Panc1 (cell line): ENCODE measurements at regions not wholly inside any gene's neighbourhood (a gene's known extent, or its start where the extent isn't known, plus 50 kb on each side); places are given as distances from the start of the nearest gene placed in this dataset.

Experiments used
- ATAC-seq: fragments of 200-7000 bp; cut with Tn5 transposase; 2 replicates; pipeline ENCODE4 v1.9.1; 2020; ENCODE audit warnings: mild to moderate bottlenecking, moderate library complexity
- BruUV-seq: library from RNA; stranded (reverse); fragments of 400-500 nt; replicated peaks from 2 replicates; lab custom pipeline; 2021; lab: Mats Ljungman, UMichigan
- CTCF ChIA-PET: fragments of 300-600 bp; sonication (Branson Sonifier 250); formaldehyde crosslinking; loops from one replicate; lab custom pipeline; 2022; ENCODE audit warnings: antibody characterized with exemption; lab: Charles Lee
- POLR2A ChIA-PET: fragments of 300-600 bp; sonication (Branson Sonifier 250); formaldehyde crosslinking; loops from one replicate; lab custom pipeline; 2022; ENCODE audit warnings: antibody characterized with exemption; lab: Charles Lee
- DNase-seq: peaks from one replicate; pipeline ENCODE4 v3.0.0-alpha.2; 2010; ENCODE audit warnings: low read depth, low spot score
- H3K27ac ChIP-seq: 2 replicates; pipeline ENCODE4 v1.5.1; 2011; ENCODE audit warnings: mild to moderate bottlenecking, low read length, inconsistent platforms
- H3K27me3 ChIP-seq: fragments of 200-500 bp; sonication (Bioruptor generic); 2 replicates; pipeline ENCODE4 v1.6.0; 2014; ENCODE audit warnings: low read length, inconsistent platforms; ENCODE audit not compliant: control insufficient read depth, insufficient read depth
- H3K36me3 ChIP-seq: fragments of 200-500 bp; sonication (Bioruptor generic); 2 replicates; pipeline ENCODE4 v1.5.1; 2014; ENCODE audit warnings: inconsistent platforms, mild to moderate bottlenecking, low read length, moderate library complexity; ENCODE audit not compliant: control insufficient read depth, insufficient read depth
- H3K4me1 ChIP-seq: 2 replicates; pipeline ENCODE4 v1.5.1; 2011; ENCODE audit warnings: inconsistent platforms, mild to moderate bottlenecking, low read length, moderate library complexity; ENCODE audit not compliant: control insufficient read depth, insufficient read depth
- H3K4me3 ChIP-seq, 2 experiments: 2 replicates each; pipeline ENCODE4 v1.5.1; 2011 to 2012; ENCODE audit warnings: low read depth in 2 of 2, low read length in 2 of 2, mild to moderate bottlenecking in 2 of 2, inconsistent platforms in 1 of 2, moderate library complexity in 1 of 2
- H3K9me3 ChIP-seq: fragments of 200-500 bp; sonication (Bioruptor generic); 2 replicates; pipeline ENCODE4 v1.5.1; 2014; ENCODE audit warnings: low read depth, mild to moderate bottlenecking, inconsistent platforms, low read length, moderate library complexity; ENCODE audit not compliant: control insufficient read depth, insufficient read depth
- CTCF ChIP-seq: fragments of 450-650 bp; IDR thresholded peaks from 2 replicates; pipeline ENCODE4 v1.5.1; 2017; ENCODE audit warnings: mild to moderate bottlenecking
- POLR2AphosphoS5 ChIP-seq: IDR thresholded peaks from 2 replicates; pipeline ENCODE4 v1.6.1; 2012; ENCODE audit warnings: mild to moderate bottlenecking, low read depth, low read length, moderate library complexity
- REST ChIP-seq, 2 experiments: IDR thresholded peaks; 2 replicates each; pipeline ENCODE4 v1.6.1; 2011 to 2012; ENCODE audit warnings: low read depth in 2 of 2, control low read depth in 1 of 2, low read length in 1 of 2, mild to moderate bottlenecking in 1 of 2, moderate library complexity in 1 of 2; ENCODE audit not compliant: insufficient read depth in 1 of 2
- SIN3A ChIP-seq: IDR thresholded peaks from 2 replicates; pipeline ENCODE4 v1.6.1; 2012; ENCODE audit warnings: low read depth, mild to moderate bottlenecking, low read length, moderate library complexity, borderline replicate concordance; ENCODE audit not compliant: insufficient read depth
- TCF7L2 ChIP-seq: IDR thresholded peaks from 2 replicates; pipeline ENCODE4 v1.6.1; 2011; ENCODE audit warnings: mild to moderate bottlenecking, low read depth, low read length, inconsistent platforms
- in situ Hi-C: cut with HindIII; loops from 2 replicates; pipeline ENCODE4 v1.10.0; 2016; ENCODE audit warnings: low sequenced_read_pairs, low pct_unique_long_range_greater_than_20kb
- intact Hi-C: fragments of 100-400 bp; cut with micrococcal nuclease; formaldehyde crosslinking; loops from one replicate; pipeline ENCODE4 v1.10.0; 2022; ENCODE audit not compliant: unreplicated experiment

GRCh38 chr3:120544361-120544760 lies 51.8 kb upstream of the NDUFB4 start:
- in situ Hi-C loops = no loop called here
- POLR2A ChIA-PET = no interaction called here
- Histone ChIP-seq H3K4me3 (no peak overlapping the region), H3K27me3 (no peaks in the 10 kb centered on the region), H3K27ac (no peak overlapping the region), H3K36me3 (no peaks in the 10 kb centered on the region), H3K9me3 (no peaks in the 10 kb centered on the region), H3K4me1 (no peaks in the 10 kb centered on the region)
- intact Hi-C loops = no loop called here
- TF ChIP-seq TCF7L2 (no peak), CTCF (no peak), POLR2AphosphoS5 (no peak), REST (IDR thresholded peaks at IDR 0.05; ENCODE audit: insufficient read depth in 1 of 2, low read depth in 2 of 2, low read length in 1 of 2) (no peak), SIN3A (no peak)
- DNase-seq (no peak), ATAC-seq (no peak)
- CTCF ChIA-PET = no interaction called here
- BruUV-seq = no TSS peak

- POLR2A ChIA-PET = no interaction called here
- H3K9me3 ChIP-seq = no peaks in the 10 kb centered on the region
- BruUV-seq = no TSS peak
- no peak overlapping the region for H3K27ac ChIP-seq
- no peaks in the 10 kb centered on the region for H3K27me3 ChIP-seq
- ATAC-seq = no peak
- H3K36me3 ChIP-seq = no peaks in the 10 kb centered on the region
- TF ChIP-seq TCF7L2 (no peak), SIN3A (no peak), REST (IDR thresholded peaks at IDR 0.05; ENCODE audit: insufficient read depth in 1 of 2, low read depth in 2 of 2, low read length in 1 of 2) (no peak), POLR2AphosphoS5 (no peak), CTCF (no peak)
- no peak overlapping the region for H3K4me3 ChIP-seq
- CTCF ChIA-PET = no interaction called here
- intact Hi-C loops (no loop called here), in situ Hi-C loops (no loop called here)
- no peak for DNase-seq
- no peaks in the 10 kb centered on the region for H3K4me1 ChIP-seq
Observed at GRCh38 chr3:120536642-120537041, 59.5 kb upstream of the NDUFB4 start.
